Esophagus muscularis mucosa (tissue), 3 donors: ENCODE measurements at regions not wholly inside any gene's neighbourhood (a gene's known extent, or its start where the extent isn't known, plus 50 kb on each side); places are given as distances from the start of the nearest gene placed in this dataset.

Source experiments
- POLR2A ChIP-seq: fragments of 450-650 bp; IDR thresholded peaks from one replicate; pipeline ENCODE4 v1.6.1; 2017; ENCODE audit warnings: antibody characterized with exemption, moderate library complexity, mild to moderate bottlenecking, low read depth
- TF ChIP-seq, protein P1 (sequence below), 3 experiments: fragments of 200-600 bp in 2 of 3; fragments of 450-650 bp in 1 of 3; sonication (generic) in 2 of 3; IDR thresholded peaks; one replicate each; pipeline ENCODE4 v1.5.1; 2017 to 2019; ENCODE audit warnings: antibody characterized with exemption in 3 of 3, mild to moderate bottlenecking in 2 of 3, moderate library complexity in 1 of 3

GRCh38 chr10:9613338-9614075 is 1404.2 kb upstream of the CELF2 start:
- TF ChIP-seq, protein P1, sequence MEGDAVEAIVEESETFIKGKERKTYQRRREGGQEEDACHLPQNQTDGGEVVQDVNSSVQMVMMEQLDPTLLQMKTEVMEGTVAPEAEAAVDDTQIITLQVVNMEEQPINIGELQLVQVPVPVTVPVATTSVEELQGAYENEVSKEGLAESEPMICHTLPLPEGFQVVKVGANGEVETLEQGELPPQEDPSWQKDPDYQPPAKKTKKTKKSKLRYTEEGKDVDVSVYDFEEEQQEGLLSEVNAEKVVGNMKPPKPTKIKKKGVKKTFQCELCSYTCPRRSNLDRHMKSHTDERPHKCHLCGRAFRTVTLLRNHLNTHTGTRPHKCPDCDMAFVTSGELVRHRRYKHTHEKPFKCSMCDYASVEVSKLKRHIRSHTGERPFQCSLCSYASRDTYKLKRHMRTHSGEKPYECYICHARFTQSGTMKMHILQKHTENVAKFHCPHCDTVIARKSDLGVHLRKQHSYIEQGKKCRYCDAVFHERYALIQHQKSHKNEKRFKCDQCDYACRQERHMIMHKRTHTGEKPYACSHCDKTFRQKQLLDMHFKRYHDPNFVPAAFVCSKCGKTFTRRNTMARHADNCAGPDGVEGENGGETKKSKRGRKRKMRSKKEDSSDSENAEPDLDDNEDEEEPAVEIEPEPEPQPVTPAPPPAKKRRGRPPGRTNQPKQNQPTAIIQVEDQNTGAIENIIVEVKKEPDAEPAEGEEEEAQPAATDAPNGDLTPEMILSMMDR (IDR thresholded peaks at IDR 0.05) = no peak
- TF ChIP-seq POLR2A = no peak
